Panc1 (cell line): ENCODE measurements at regions not wholly inside any gene's neighbourhood (a gene's known extent, or its start where the extent isn't known, plus 50 kb on each side); places are given as distances from the start of the nearest gene placed in this dataset.

Experiments
- ATAC-seq: fragments of 200-7000 bp; cut with Tn5 transposase; 2 replicates; pipeline ENCODE4 v1.9.1; 2020; ENCODE audit warnings: mild to moderate bottlenecking, moderate library complexity
- BruUV-seq: library from RNA; stranded (reverse); fragments of 400-500 nt; replicated peaks from 2 replicates; lab custom pipeline; 2021; lab: Mats Ljungman, UMichigan
- CTCF ChIA-PET: fragments of 300-600 bp; sonication (Branson Sonifier 250); formaldehyde crosslinking; loops from one replicate; lab custom pipeline; 2022; ENCODE audit warnings: antibody characterized with exemption; lab: Charles Lee
- POLR2A ChIA-PET: fragments of 300-600 bp; sonication (Branson Sonifier 250); formaldehyde crosslinking; loops from one replicate; lab custom pipeline; 2022; ENCODE audit warnings: antibody characterized with exemption; lab: Charles Lee
- DNase-seq: peaks from one replicate; pipeline ENCODE4 v3.0.0-alpha.2; 2010; ENCODE audit warnings: low read depth, low spot score
- H3K27ac ChIP-seq: 2 replicates; pipeline ENCODE4 v1.5.1; 2011; ENCODE audit warnings: mild to moderate bottlenecking, low read length, inconsistent platforms
- H3K27me3 ChIP-seq: fragments of 200-500 bp; sonication (Bioruptor generic); 2 replicates; pipeline ENCODE4 v1.6.0; 2014; ENCODE audit warnings: low read length, inconsistent platforms; ENCODE audit not compliant: control insufficient read depth, insufficient read depth
- H3K36me3 ChIP-seq: fragments of 200-500 bp; sonication (Bioruptor generic); 2 replicates; pipeline ENCODE4 v1.5.1; 2014; ENCODE audit warnings: inconsistent platforms, mild to moderate bottlenecking, low read length, moderate library complexity; ENCODE audit not compliant: control insufficient read depth, insufficient read depth
- H3K4me1 ChIP-seq: 2 replicates; pipeline ENCODE4 v1.5.1; 2011; ENCODE audit warnings: inconsistent platforms, mild to moderate bottlenecking, low read length, moderate library complexity; ENCODE audit not compliant: control insufficient read depth, insufficient read depth
- H3K4me3 ChIP-seq, 2 experiments: 2 replicates each; pipeline ENCODE4 v1.5.1; 2011 to 2012; ENCODE audit warnings: low read depth in 2 of 2, low read length in 2 of 2, mild to moderate bottlenecking in 2 of 2, inconsistent platforms in 1 of 2, moderate library complexity in 1 of 2
- H3K9me3 ChIP-seq: fragments of 200-500 bp; sonication (Bioruptor generic); 2 replicates; pipeline ENCODE4 v1.5.1; 2014; ENCODE audit warnings: low read depth, mild to moderate bottlenecking, inconsistent platforms, low read length, moderate library complexity; ENCODE audit not compliant: control insufficient read depth, insufficient read depth
- POLR2AphosphoS5 ChIP-seq: IDR thresholded peaks from 2 replicates; pipeline ENCODE4 v1.6.1; 2012; ENCODE audit warnings: mild to moderate bottlenecking, low read depth, low read length, moderate library complexity
- REST ChIP-seq, 2 experiments: IDR thresholded peaks; 2 replicates each; pipeline ENCODE4 v1.6.1; 2011 to 2012; ENCODE audit warnings: low read depth in 2 of 2, control low read depth in 1 of 2, low read length in 1 of 2, mild to moderate bottlenecking in 1 of 2, moderate library complexity in 1 of 2; ENCODE audit not compliant: insufficient read depth in 1 of 2
- SIN3A ChIP-seq: IDR thresholded peaks from 2 replicates; pipeline ENCODE4 v1.6.1; 2012; ENCODE audit warnings: low read depth, mild to moderate bottlenecking, low read length, moderate library complexity, borderline replicate concordance; ENCODE audit not compliant: insufficient read depth
- TCF7L2 ChIP-seq: IDR thresholded peaks from 2 replicates; pipeline ENCODE4 v1.6.1; 2011; ENCODE audit warnings: mild to moderate bottlenecking, low read depth, low read length, inconsistent platforms
- in situ Hi-C: cut with HindIII; loops from 2 replicates; pipeline ENCODE4 v1.10.0; 2016; ENCODE audit warnings: low sequenced_read_pairs, low pct_unique_long_range_greater_than_20kb
- intact Hi-C: fragments of 100-400 bp; cut with micrococcal nuclease; formaldehyde crosslinking; loops from one replicate; pipeline ENCODE4 v1.10.0; 2022; ENCODE audit not compliant: unreplicated experiment
- TF ChIP-seq, protein P1 (sequence below): fragments of 450-650 bp; IDR thresholded peaks from 2 replicates; pipeline ENCODE4 v1.5.1; 2017; ENCODE audit warnings: mild to moderate bottlenecking

DNA sequence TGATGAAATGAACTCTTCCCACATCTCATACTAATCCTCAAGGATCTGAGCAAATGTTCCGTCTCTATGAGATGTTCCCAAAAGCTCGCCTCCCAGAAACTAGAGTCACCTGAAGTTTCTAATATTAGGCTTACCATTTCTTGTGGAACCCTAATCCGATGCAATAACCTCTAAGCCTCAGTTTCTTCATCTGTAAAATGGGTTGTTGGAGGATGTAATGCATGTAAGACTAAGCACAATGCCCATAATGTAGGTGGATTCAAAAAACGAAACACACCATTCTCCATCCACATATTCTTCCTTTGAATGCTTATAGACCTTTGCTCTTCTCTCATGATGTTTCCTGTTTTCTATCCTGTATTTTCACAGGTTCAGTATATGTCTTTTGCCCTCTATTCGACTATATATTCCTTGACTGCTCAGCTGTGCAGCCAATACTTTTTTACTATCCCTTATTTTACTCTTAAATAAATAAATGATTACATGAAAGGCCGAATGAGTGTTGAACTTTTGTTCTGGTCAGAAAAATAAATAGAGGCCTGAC is 307.3 kb upstream of the G2E3 start:
- Histone ChIP-seq H3K36me3 (no peaks in the 10 kb centered on the region), H3K4me3 (no peak overlapping the region), H3K4me1 (no peaks in the 10 kb centered on the region), H3K27ac (no peak overlapping the region), H3K9me3 (no peaks in the 10 kb centered on the region), H3K27me3 (no peaks in the 10 kb centered on the region)
- TF ChIP-seq REST (IDR thresholded peaks at IDR 0.05; ENCODE audit: insufficient read depth in 1 of 2, low read depth in 2 of 2, low read length in 1 of 2) (no peak), TCF7L2 (no peak), POLR2AphosphoS5 (no peak), SIN3A (no peak)
- TF ChIP-seq, protein P1, sequence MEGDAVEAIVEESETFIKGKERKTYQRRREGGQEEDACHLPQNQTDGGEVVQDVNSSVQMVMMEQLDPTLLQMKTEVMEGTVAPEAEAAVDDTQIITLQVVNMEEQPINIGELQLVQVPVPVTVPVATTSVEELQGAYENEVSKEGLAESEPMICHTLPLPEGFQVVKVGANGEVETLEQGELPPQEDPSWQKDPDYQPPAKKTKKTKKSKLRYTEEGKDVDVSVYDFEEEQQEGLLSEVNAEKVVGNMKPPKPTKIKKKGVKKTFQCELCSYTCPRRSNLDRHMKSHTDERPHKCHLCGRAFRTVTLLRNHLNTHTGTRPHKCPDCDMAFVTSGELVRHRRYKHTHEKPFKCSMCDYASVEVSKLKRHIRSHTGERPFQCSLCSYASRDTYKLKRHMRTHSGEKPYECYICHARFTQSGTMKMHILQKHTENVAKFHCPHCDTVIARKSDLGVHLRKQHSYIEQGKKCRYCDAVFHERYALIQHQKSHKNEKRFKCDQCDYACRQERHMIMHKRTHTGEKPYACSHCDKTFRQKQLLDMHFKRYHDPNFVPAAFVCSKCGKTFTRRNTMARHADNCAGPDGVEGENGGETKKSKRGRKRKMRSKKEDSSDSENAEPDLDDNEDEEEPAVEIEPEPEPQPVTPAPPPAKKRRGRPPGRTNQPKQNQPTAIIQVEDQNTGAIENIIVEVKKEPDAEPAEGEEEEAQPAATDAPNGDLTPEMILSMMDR, result no peak
- ChIA-PET POLR2A (no interaction called here), CTCF (no interaction called here)
- in situ Hi-C loops (no loop called here), intact Hi-C loops (no loop called here)
- DNase-seq (no peak), ATAC-seq (no peak)
- BruUV-seq, result no TSS peak

DNA sequence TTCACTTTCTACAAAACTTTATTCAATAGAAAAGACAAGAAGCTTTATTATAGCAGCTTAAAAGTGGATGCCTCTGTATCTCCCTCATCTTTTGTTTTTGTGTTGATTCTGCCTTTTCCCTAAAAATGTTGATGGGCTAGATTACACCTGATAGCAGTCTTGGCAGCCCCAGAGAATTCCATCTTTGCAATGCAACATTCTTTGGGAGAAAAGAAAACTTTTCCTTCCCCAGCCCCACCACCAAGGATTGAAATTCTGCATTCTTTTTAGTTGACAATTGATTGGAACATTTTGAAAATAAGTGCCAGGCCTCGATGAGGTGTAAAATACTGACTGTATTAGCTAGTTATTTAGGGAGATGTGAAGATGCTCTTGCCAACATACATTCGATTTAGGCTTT is 306.8 kb upstream of the G2E3 start:
- TF ChIP-seq REST (IDR thresholded peaks at IDR 0.05; ENCODE audit: insufficient read depth in 1 of 2, low read depth in 2 of 2, low read length in 1 of 2), result no peak
- TF ChIP-seq POLR2AphosphoS5, result no peak
- TF ChIP-seq, protein P1, result no peak
- TF ChIP-seq TCF7L2, result no peak
- no peak for TF ChIP-seq SIN3A
- POLR2A ChIA-PET, result no interaction called here
- Histone ChIP-seq H3K9me3 (no peaks in the 10 kb centered on the region), H3K36me3 (no peaks in the 10 kb centered on the region), H3K4me1 (no peaks in the 10 kb centered on the region), H3K27me3 (no peaks in the 10 kb centered on the region), H3K27ac (no peak overlapping the region), H3K4me3 (no peak overlapping the region)
- in situ Hi-C loops, result no loop called here
- no TSS peak for BruUV-seq
- no peak for DNase-seq
- intact Hi-C loops, result no loop called here
- no peak for ATAC-seq
- CTCF ChIA-PET, result no interaction called here
